Activated T-cell treated with anti-CD3 and anti-CD28 coated beads, Interleukin-2, amount 50 U/mL, for 4 hours (primary cell): ENCODE measurements at regions not wholly inside any gene's neighbourhood (a gene's known extent, or its start where the extent isn't known, plus 50 kb on each side); places are given as distances from the start of the nearest gene placed in this dataset.

Source experiments
- ATAC-seq, 2 donors: fragments of 200-7000 bp; cut with Tn5 transposase; one replicate each; pipeline ENCODE4 v1.10.0; 2021
- DNase-seq: peaks from one replicate; pipeline ENCODE4 v3.0.0-alpha.2; 2020
- H3K27me3 Mint-ChIP-seq: one replicate; pipeline ENCODE4 v1.8.0; 2021; ENCODE audit warnings: low read depth, mixed read lengths
- H3K36me3 Mint-ChIP-seq: one replicate; pipeline ENCODE4 v1.8.0; 2022; ENCODE audit warnings: mixed read lengths; ENCODE audit not compliant: insufficient read depth
- H3K4me1 Mint-ChIP-seq: one replicate; pipeline ENCODE4 v1.8.0; 2021; ENCODE audit warnings: low read depth, mixed read lengths
- H3K4me3 Mint-ChIP-seq: one replicate; pipeline ENCODE4 v1.8.0; 2021; ENCODE audit warnings: mild to moderate bottlenecking, moderate library complexity, mixed read lengths
- H3K9me3 Mint-ChIP-seq: one replicate; pipeline ENCODE4 v1.8.0; 2021; ENCODE audit warnings: mixed read lengths

- ATAC-seq (no peak), DNase-seq (no peak)
- Mint-ChIP-seq H3K9me3 (no peaks in the 10 kb centered on the region), H3K36me3 (no peaks in the 10 kb centered on the region), H3K27me3 (peaks cover 10% of the 10 kb centered on the region), H3K4me3 (no peak overlapping the region), H3K4me1 (no peaks in the 10 kb centered on the region)
These were observed 75.7 kb upstream of the RRP15 start for GRCh38 chr1:218209351-218209861.

- no peak for ATAC-seq
- Mint-ChIP-seq H3K4me3 (no peak overlapping the region), H3K9me3 (no peaks in the 10 kb centered on the region), H3K36me3 (no peaks in the 10 kb centered on the region), H3K27me3 (peaks cover 10% of the 10 kb centered on the region), H3K4me1 (no peaks in the 10 kb centered on the region)
- DNase-seq = no peak
These were observed 73.9 kb upstream of the RRP15 start for GRCh38 chr1:218211241-218211640.

GRCh38 chr1:218217040-218217439 is 68.1 kb upstream of the RRP15 start:
- ATAC-seq = no peak
- Mint-ChIP-seq H3K27me3 (peaks cover 17% of the 10 kb centered on the region), H3K9me3 (no peaks in the 10 kb centered on the region), H3K4me1 (no peaks in the 10 kb centered on the region), H3K4me3 (no peak overlapping the region), H3K36me3 (no peaks in the 10 kb centered on the region)
- no peak for DNase-seq

DNA sequence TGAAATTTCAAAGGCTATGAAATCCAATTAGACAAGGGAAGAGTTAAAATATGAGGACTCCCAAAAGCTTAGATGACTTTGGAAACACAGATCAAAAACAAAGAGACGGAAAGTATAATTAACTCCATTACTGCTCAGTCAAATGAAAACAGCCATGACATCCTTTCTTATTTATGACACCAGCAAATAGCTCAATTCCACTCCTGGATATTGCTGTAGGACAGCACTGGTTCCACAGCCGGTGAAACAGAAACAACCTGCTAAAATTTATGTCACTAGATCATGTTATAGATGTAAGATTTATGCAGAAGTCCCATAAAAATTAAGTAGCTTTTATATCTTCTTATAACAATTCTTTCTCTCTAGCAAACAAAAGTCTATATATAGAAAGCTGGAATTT is 65.6 kb upstream of the RRP15 start:
- ATAC-seq (no peak), DNase-seq (no peak)
- no peak overlapping the region for H3K4me3 Mint-ChIP-seq
- H3K9me3 Mint-ChIP-seq = no peaks in the 10 kb centered on the region
- peaks cover 12% of the 10 kb centered on the region for H3K27me3 Mint-ChIP-seq
- H3K36me3 Mint-ChIP-seq = no peaks in the 10 kb centered on the region
- no peaks in the 10 kb centered on the region for H3K4me1 Mint-ChIP-seq

GRCh38 chr1:218224101-218224500 is 61.0 kb upstream of the RRP15 start:
- DNase-seq (no peak), ATAC-seq (no peak)
- Mint-ChIP-seq H3K4me3 (no peak overlapping the region), H3K36me3 (no peaks in the 10 kb centered on the region), H3K9me3 (no peaks in the 10 kb centered on the region), H3K27me3 (peaks cover 2% of the 10 kb centered on the region), H3K4me1 (no peaks in the 10 kb centered on the region)

DNA sequence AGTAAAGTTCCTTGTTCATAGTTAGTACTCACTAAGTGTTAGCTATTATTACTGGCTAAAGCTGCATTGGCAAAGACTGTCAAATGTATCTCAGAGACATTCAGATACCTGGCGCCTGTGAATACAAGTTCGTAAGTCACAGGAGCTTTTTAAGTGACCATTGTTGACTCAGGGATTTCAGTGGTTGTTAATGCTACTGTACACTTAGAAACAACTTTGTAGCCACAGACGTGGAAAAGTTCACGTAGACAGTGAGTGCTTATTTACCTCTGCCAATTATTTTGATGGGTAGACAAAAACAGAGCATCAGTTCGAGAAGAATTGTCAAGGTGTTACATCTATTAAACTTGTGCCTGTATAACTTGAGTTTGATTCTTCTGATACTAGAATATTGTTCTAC is 59.1 kb upstream of the RRP15 start:
- ATAC-seq (no peak), DNase-seq (no peak)
- Mint-ChIP-seq H3K4me3 (no peak overlapping the region), H3K4me1 (no peaks in the 10 kb centered on the region), H3K27me3 (no peaks in the 10 kb centered on the region), H3K9me3 (no peaks in the 10 kb centered on the region), H3K36me3 (no peaks in the 10 kb centered on the region)
